Spleen (tissue), 11 donors: ENCODE measurements at regions not wholly inside any gene's neighbourhood (a gene's known extent, or its start where the extent isn't known, plus 50 kb on each side); places are given as distances from the start of the nearest gene placed in this dataset.

Experiments used
- DNase-seq: peaks from one replicate; pipeline ENCODE4 v3.0.0-alpha.2; 2020
- H3K27ac ChIP-seq, 8 donors: fragments of 200-600 bp; sonication (generic) in 7 of 8; 1 replicate in 4 of 8; 2 replicates in 4 of 8; pipeline versions ENCODE4 v1.5.0 to v1.8.0; 2016 to 2021; ENCODE audit warnings: inconsistent platforms in 4 of 8, mild to moderate bottlenecking in 4 of 8, moderate library complexity in 1 of 8
- H3K27me3 ChIP-seq, 7 donors: fragments of 200-600 bp; sonication (generic) in 6 of 7; replicated peaks in 1 of 7; 1 replicate in 4 of 7; 2 replicates in 3 of 7; pipeline versions ENCODE4 v1.5.0 to v1.8.0; 2016 to 2021; ENCODE audit warnings: inconsistent platforms in 3 of 7, mild to moderate bottlenecking in 1 of 7
- H3K36me3 ChIP-seq, 6 donors: fragments of 200-600 bp; sonication (generic) in 5 of 6; 1 replicate in 4 of 6; 2 replicates in 2 of 6; pipeline versions ENCODE4 v1.5.0 to v1.8.0; 2016 to 2021; ENCODE audit warnings: inconsistent platforms in 2 of 6
- H3K4me1 ChIP-seq, 6 donors: fragments of 200-600 bp; sonication (generic) in 5 of 6; 1 replicate in 3 of 6; 2 replicates in 3 of 6; pipeline versions ENCODE4 v1.5.0 to v1.8.0; 2016 to 2021; ENCODE audit warnings: inconsistent platforms in 3 of 6
- H3K4me3 ChIP-seq, 8 donors: fragments of 200-600 bp; sonication (generic) in 7 of 8; 1 replicate in 4 of 8; 2 replicates in 4 of 8; pipeline versions ENCODE4 v1.5.0 to v1.8.0; 2016 to 2021; ENCODE audit warnings: inconsistent platforms in 4 of 8, mild to moderate bottlenecking in 4 of 8, moderate library complexity in 2 of 8
- H3K9me3 ChIP-seq, 8 donors: fragments of 200-600 bp; sonication (generic) in 7 of 8; 1 replicate in 4 of 8; 2 replicates in 4 of 8; pipeline versions ENCODE4 v1.5.0 to v1.8.0; 2016 to 2021; ENCODE audit warnings: inconsistent platforms in 4 of 8
- POLR2A ChIP-seq, 3 donors: fragments of 450-650 bp; IDR thresholded peaks; one replicate each; pipeline ENCODE4 v1.5.1; 2017; ENCODE audit warnings: antibody characterized with exemption in 3 of 3, mild to moderate bottlenecking in 1 of 3
- POLR2AphosphoS5 ChIP-seq, 3 donors: sonication (generic); formaldehyde crosslinking; IDR thresholded peaks; one replicate each; pipeline ENCODE4 v1.5.1; 2017; ENCODE audit warnings: antibody characterized with exemption in 3 of 3
- WGBS, 5 donors: extraction: QIAGEN DNeasy Blood & Tissue Kit in 3 of 5; methylation state at CpG; one replicate each; pipeline versions ENCODE4 v1.1.5 to v1.1.7; 2013 to 2018; 5-methylcytosine and 5-hydroxymethylcytosine counted together
- intact Hi-C: fragments of 100-400 bp; cut with DNase I; formaldehyde crosslinking; loops from one replicate; pipeline ENCODE4 v1.15.0; 2023; ENCODE audit warnings: low total_unique reads
- TF ChIP-seq, protein P1 (sequence below), 11 experiments: fragments of 200-600 bp in 7 of 11; fragments of 450-650 bp in 4 of 11; sonication (generic) in 4 of 11; IDR thresholded peaks in 8 of 11; conservative IDR thresholded peaks in 3 of 11; 1 replicate in 7 of 11; 2 replicates in 4 of 11; pipeline versions ENCODE4 v1.4.0 to v1.8.0; 2016 to 2021; ENCODE audit warnings: antibody characterized with exemption in 11 of 11, inconsistent platforms in 4 of 11, mild to moderate bottlenecking in 1 of 11
- donor health status: healthy with polysubstance abuse.
- donor health status: DM: no; HTN: no; CAD: no; lungs with moderate emphysema.
- donor health status: DM: no; HTN: no; CAD: no.
- donor health status: Bipolar disorder and iron deficiency.
- donor health status: healthy.
- donor health status: DM: no; HTN: no; CAD: no.
- donor health status: DM: yes; HTN: yes; CAD: no.

- peaks cover 10 to 83% (median 46%) of the 10 kb centered on the region in 6 donors for H3K4me1 ChIP-seq
- H3K36me3 ChIP-seq: no peaks in the 10 kb centered on the region
- no peaks in the 10 kb centered on the region for H3K9me3 ChIP-seq
- H3K27ac ChIP-seq: peak overlapping the region; percentile 93 to 100 (median 98)
- H3K4me3 ChIP-seq: peak overlapping the region; percentile 44 to 77 (median 52)
- TF ChIP-seq POLR2AphosphoS5 (IDR thresholded peaks at IDR 0.05): no peak
- no peak for TF ChIP-seq POLR2A (IDR thresholded peaks at IDR 0.05)
- TF ChIP-seq, protein P1, sequence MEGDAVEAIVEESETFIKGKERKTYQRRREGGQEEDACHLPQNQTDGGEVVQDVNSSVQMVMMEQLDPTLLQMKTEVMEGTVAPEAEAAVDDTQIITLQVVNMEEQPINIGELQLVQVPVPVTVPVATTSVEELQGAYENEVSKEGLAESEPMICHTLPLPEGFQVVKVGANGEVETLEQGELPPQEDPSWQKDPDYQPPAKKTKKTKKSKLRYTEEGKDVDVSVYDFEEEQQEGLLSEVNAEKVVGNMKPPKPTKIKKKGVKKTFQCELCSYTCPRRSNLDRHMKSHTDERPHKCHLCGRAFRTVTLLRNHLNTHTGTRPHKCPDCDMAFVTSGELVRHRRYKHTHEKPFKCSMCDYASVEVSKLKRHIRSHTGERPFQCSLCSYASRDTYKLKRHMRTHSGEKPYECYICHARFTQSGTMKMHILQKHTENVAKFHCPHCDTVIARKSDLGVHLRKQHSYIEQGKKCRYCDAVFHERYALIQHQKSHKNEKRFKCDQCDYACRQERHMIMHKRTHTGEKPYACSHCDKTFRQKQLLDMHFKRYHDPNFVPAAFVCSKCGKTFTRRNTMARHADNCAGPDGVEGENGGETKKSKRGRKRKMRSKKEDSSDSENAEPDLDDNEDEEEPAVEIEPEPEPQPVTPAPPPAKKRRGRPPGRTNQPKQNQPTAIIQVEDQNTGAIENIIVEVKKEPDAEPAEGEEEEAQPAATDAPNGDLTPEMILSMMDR (IDR thresholded peaks at IDR 0.05 in 8 of 11, conservative IDR thresholded peaks at IDR 0.05 in 3 of 11): no peak
- 0 to 4% (median 2%) methylated on average over 28 to 30 of the region's 30 CpGs for WGBS, 5 donors
- peak; percentile 93 for DNase-seq
- intact Hi-C loops: loop anchor here (5.0 kb wide), 1 partner anchor 109 kb away; no protein-coding TSS in a partner anchor
- no peaks in the 10 kb centered on the region for H3K27me3 ChIP-seq
Observed at GRCh38 chr15:92808598-92809063, 91.5 kb upstream of the CHD2 start.

DNA sequence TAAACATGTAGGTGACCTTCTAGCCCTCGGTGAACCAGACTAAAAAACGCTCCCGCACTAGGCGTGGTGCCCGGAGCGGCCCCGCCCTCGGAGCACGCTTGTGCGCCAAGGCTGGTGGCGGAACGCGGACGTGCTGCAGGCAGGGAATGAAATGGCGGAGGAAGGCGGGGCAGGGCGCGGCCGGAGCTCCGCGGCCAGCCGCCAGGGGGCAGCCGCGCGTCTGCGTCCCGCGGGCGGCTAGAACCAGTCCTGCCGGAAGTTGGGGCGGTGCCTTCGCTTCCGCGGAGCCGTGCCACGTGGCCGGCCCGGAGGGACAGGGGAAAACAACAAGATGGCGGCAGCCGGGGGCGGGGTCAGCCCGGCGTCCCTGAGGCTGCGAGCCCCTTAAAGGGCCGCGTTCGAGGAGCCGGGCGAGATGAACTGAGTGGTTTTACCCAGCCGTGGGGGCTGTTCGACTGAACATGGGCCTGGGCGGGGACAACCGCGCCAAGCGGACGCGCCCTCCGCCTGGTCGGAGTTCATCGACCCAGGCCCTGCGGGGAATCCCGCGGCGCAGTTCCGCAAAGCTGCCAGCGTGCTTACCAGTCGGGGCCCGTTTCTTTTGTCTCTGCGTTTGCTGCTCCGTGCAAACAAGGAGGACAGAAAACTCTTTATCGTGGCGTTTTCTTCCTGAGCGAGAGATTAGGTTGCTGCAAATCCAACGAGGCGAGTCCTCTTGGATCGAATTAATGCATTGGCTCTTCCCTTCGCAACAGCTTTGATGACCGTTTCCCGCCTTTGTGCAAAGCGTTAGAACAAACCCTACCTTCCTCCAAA, 90.9 kb upstream of the CHD2 start:
- TF ChIP-seq POLR2A (IDR thresholded peaks at IDR 0.05): peak in 1 of 3 donors; percentile 65
- TF ChIP-seq, protein P1 (IDR thresholded peaks at IDR 0.05 in 8 of 11, conservative IDR thresholded peaks at IDR 0.05 in 3 of 11): peak; percentile 97 to 100 (median 100)
- peak; percentile 95 to 98 (median 97) for TF ChIP-seq POLR2AphosphoS5 (IDR thresholded peaks at IDR 0.05)
- peaks cover 10 to 84% (median 44%) of the 10 kb centered on the region in 6 donors for H3K4me1 ChIP-seq
- peak overlapping the region; percentile 44 to 77 (median 52) for H3K4me3 ChIP-seq
- peak overlapping the region; percentile 93 to 100 (median 98) for H3K27ac ChIP-seq
- 0 to 1% (median 0%) methylated on average over 68 to 80 of the region's 80 CpGs for WGBS, 5 donors
- intact Hi-C loops: loop anchor here (5.0 kb wide), 1 partner anchor 108 kb away; no protein-coding TSS in a partner anchor
- DNase-seq: peak; percentile 100
- H3K27me3 ChIP-seq: no peaks in the 10 kb centered on the region
- no peaks in the 10 kb centered on the region for H3K36me3 ChIP-seq
- no peaks in the 10 kb centered on the region for H3K9me3 ChIP-seq

DNA sequence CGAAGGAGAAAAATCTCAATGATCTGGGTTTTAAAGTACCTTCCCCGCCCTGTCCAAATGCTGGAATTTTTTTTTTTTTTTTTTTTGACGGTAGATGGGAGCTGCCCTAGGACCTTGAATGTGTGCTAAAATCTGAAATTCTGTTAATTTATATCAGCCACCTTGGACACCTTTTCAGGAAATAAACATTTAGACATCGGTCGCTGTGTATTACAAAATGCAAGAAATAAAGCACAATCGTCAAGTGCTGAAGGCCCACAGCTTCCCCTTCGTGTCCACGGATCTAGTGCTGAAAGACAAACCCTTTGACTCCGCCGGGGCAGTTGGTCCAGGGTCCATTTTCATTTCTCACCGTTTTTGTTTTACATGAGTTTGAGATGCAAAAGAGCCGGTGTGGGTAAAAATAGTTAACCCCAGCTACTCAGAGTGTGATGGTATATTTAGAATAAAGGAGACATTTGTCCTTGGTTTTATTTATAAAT, 90.2 kb upstream of the CHD2 start:
- WGBS, 5 donors: 2 to 7% (median 2%) methylated on average over 12 of the region's 12 CpGs
- no peaks in the 10 kb centered on the region for H3K27me3 ChIP-seq
- H3K36me3 ChIP-seq: no peaks in the 10 kb centered on the region
- no peak for TF ChIP-seq POLR2AphosphoS5 (IDR thresholded peaks at IDR 0.05)
- TF ChIP-seq POLR2A (IDR thresholded peaks at IDR 0.05): no peak
- TF ChIP-seq, protein P1 (IDR thresholded peaks at IDR 0.05 in 8 of 11, conservative IDR thresholded peaks at IDR 0.05 in 3 of 11): no peak
- DNase-seq: peak; percentile 83
- intact Hi-C loops: loop anchor here (5.0 kb wide), 1 partner anchor 107 kb away; no protein-coding TSS in a partner anchor
- peak overlapping the region; percentile 40 to 77 (median 52) for H3K4me3 ChIP-seq
- peak overlapping the region; percentile 93 to 100 (median 98) for H3K27ac ChIP-seq
- H3K4me1 ChIP-seq: peaks cover 10 to 78% (median 41%) of the 10 kb centered on the region in 6 donors
- H3K9me3 ChIP-seq: no peaks in the 10 kb centered on the region
